GM12873 (cell line): ENCODE measurements at regions not wholly inside any gene's neighbourhood (a gene's known extent, or its start where the extent isn't known, plus 50 kb on each side); places are given as distances from the start of the nearest gene placed in this dataset.

Experiments
- CTCF ChIP-seq: IDR thresholded peaks from 2 replicates; pipeline ENCODE4 v1.5.1; 2012; ENCODE audit warnings: low read depth, mild to moderate bottlenecking, moderate library complexity, low read length, control low read depth; ENCODE audit not compliant: insufficient read depth; ENCODE audit errors: missing control alignments

DNA sequence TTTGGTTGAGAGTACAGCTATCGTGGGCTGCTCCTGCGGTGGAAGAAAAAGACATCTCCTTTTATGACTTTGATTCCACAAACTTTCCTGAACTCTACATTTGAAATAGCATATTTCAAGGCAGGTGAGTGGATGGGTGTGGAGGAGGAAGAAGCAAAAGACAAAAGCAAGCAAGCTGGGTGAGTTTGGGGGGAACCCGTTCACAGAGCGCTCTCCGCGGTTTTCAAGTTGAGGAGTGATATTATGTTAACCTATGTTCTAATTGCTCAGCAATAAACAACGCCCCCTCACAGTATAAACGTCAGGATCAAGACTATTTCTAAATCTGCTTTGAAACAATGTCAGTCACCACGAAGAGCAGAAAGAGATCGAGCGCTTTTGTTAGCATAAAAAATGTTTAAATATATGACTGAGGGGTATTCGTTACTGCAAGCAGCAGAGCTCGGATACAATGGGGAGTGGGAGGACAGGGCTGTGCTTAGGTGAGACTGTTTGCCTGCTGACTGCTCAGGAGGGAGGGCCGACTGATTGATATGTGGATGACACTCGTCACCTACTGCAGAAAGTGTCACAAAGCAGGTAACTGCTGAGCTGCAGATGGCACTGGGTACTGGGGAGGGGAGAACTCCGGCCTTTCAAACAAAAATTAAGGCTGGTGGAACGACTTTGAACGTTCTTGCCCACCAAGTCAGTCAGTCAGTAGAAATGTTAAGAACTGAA lies 236.5 kb downstream of the DRD1 start:
- no peak for TF ChIP-seq CTCF

DNA sequence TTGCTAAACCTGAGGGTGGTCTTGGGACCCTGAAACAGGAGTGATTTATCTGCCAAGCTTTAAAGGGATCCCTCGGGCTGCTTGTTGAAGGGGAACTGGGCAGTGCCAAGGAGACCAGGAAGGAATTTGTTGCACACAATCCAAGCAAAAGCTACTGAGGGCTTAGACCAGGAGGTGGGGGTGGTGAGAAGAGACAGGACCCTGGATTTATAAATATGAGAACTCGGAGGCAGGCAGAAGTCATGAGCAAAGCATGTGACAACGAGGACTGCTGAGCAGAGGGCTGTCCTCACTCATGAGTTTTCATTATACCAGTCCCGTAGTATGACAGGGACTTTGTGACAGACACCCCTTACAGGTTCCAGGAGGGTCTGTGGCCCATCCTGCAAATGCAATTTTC lies 237.3 kb downstream of the DRD1 start:
- TF ChIP-seq CTCF = no peak

DNA sequence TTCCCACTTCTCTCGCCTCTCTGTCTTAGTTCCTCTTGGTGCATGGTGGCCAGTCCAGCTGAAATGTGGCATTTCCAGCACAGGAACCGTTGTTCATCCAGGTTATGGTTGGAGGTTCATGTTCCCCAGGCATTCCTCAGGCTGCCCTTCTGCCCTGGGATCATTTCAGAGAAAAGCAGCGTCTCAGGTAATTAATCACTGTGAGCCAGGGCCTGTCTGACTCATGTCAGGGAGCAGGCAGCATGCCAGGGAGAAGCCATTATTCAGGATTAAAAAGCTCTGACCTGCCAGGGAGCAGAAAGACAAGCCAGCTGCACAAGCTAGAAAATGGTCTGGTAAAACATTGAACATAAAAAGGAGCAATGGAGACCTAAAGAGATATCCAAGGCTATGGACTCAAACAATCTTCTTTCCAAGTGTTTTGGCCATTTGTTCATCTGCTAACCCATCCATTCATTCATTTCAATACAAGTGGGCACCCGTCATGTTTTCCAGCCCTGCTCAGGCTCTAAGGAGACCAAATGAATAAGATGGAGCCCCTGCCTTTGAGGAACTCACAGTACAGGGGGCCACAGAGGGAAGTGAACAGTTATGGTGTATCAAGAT lies 241.4 kb downstream of the DRD1 start:
- no peak for TF ChIP-seq CTCF

DNA sequence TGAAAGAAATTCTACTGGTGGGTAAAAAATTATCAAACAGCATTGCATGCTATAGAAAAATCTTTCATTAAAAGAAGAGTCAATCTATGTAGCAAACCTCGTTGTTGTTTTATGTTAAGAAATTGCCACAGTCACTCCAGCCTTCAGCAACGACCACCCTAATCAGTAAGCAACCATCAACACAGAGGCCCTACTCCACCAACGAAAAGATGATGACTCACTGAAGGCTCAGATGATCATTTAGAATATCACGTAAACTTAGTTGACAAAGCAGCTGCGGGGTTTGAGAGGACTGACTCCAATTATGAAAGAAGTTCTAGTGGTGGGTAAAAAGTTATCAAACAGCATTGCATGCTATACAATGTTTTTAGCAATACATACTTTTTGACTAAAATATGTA lies 242.6 kb downstream of the DRD1 start:
- TF ChIP-seq CTCF = no peak

- no peak for TF ChIP-seq CTCF
Measured at GRCh38 chr5:175195698-175196656, 248.0 kb downstream of the DRD1 start.

DNA sequence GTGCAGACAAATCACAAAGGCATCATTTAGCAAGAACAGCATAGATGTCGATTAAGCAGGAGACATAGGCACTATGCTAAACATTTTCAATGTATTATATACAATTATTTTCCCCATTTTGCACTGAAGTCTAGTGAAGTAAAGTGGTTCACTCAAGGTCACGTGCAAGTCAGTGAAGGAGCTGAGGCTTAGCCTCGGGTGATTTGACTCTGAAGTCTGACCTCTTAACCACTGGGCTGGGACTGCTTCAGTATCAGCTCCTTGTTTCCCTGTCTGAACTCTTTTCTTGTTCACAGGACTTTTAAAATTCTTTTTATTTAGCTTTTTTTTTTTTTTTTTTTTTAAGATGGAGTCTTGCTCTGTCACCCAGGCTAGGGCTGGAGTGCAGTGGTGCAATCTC lies 262.7 kb downstream of the DRD1 start:
- no peak for TF ChIP-seq CTCF

DNA sequence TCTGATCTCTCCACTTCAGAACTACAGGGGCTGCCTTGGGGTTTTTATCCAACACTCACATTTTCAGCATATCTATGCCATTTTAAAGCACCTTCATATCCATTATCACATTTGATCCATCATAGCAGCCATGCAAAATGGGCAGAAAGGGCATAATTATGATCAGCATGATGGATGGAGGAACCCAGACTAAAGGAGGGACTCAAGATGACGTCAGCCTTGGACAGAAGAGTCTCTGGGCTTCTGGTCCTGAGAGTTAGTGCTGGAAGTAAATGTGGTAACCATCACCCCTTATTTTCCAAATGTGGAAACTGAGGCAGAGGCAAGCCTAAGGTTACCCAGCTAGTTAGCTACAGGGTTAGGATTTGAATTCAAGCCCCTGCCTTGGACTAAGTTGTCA lies 273.1 kb downstream of the DRD1 start:
- TF ChIP-seq CTCF = no peak
